Tibial nerve (tissue), 4 donors: ENCODE measurements at regions not wholly inside any gene's neighbourhood (a gene's known extent, or its start where the extent isn't known, plus 50 kb on each side); places are given as distances from the start of the nearest gene placed in this dataset.

Experiments used
- DNase-seq, 2 donors: peaks; one replicate each; pipeline ENCODE4 v3.0.0-alpha.2; 2019; ENCODE audit warnings: low spot score in 2 of 2
- H3K27ac ChIP-seq, 4 donors: fragments of 200-600 bp; sonication (generic) in 3 of 4; one replicate each; pipeline ENCODE4 v1.5.1; 2017 to 2019; ENCODE audit warnings: mild to moderate bottlenecking in 1 of 4
- H3K27me3 ChIP-seq, 2 donors: fragments of 200-600 bp; sonication (generic) in 1 of 2; one replicate each; pipeline versions ENCODE4 v1.5.1 to v1.6.0; 2017 to 2019
- H3K36me3 ChIP-seq, 3 donors: fragments of 200-600 bp; sonication (generic); one replicate each; pipeline ENCODE4 v1.5.1; 2018 to 2019
- H3K4me1 ChIP-seq, 4 donors: fragments of 200-600 bp; sonication (generic) in 3 of 4; one replicate each; pipeline ENCODE4 v1.5.1; 2017 to 2019
- H3K4me3 ChIP-seq, 4 donors: fragments of 200-600 bp; sonication (generic) in 3 of 4; one replicate each; pipeline ENCODE4 v1.5.1; 2017 to 2019; ENCODE audit warnings: mild to moderate bottlenecking in 1 of 4, moderate library complexity in 1 of 4
- H3K9me3 ChIP-seq, 4 donors: fragments of 200-600 bp; sonication (generic) in 3 of 4; one replicate each; pipeline ENCODE4 v1.5.1; 2017 to 2019
- EP300 ChIP-seq, 2 donors: sonication (generic); formaldehyde crosslinking; IDR thresholded peaks; one replicate each; pipeline ENCODE4 v1.6.1; 2017; ENCODE audit warnings: antibody characterized with exemption in 2 of 2, mild to moderate bottlenecking in 1 of 2
- POLR2A ChIP-seq, 2 donors: fragments of 450-650 bp; IDR thresholded peaks; one replicate each; pipeline ENCODE4 v1.6.1; 2017; ENCODE audit warnings: antibody characterized with exemption in 2 of 2, mild to moderate bottlenecking in 2 of 2, moderate library complexity in 2 of 2
- WGBS, 2 donors: methylation state at CpG; one replicate each; pipeline ENCODE4 v1.1.5; 2018; 5-methylcytosine and 5-hydroxymethylcytosine counted together
- TF ChIP-seq, protein P1 (sequence below), 5 experiments: fragments of 200-600 bp in 3 of 5; fragments of 450-650 bp in 2 of 5; sonication (generic) in 3 of 5; IDR thresholded peaks; one replicate each; pipeline ENCODE4 v1.5.1; 2016 to 2019; ENCODE audit warnings: antibody characterized with exemption in 5 of 5, mild to moderate bottlenecking in 3 of 5, moderate library complexity in 2 of 5

DNA sequence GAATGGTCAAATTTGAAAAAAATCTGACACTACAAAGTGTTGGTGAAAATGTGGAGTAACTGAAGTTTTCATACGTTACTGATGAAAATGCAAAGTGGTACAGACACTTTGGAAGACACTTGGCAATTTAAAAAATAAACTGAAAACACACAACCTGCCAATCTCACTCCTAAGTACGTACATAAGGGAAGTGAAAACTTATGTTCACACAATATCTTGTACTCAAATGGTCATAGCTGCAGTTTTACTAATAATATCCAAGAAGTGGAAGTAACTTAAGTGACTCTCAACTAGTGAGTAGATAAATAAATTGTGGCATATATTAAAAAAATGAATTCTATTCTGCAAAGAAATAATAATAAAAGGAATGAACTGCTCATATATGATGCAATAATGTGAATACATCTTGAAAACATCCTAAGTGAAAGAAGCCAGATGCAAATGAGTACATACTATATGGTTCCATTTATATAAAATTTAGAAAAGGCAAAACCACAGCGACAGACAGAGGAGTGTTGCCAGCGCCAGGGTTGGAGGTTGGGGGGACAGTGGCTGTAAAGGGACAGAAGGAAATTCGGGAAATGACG is 198.2 kb downstream of the ERMARD start:
- H3K4me3 ChIP-seq: no peak overlapping the region
- H3K27ac ChIP-seq: no peak overlapping the region
- peaks cover 0 to under 1% (median 0%) of the 10 kb centered on the region in 4 donors for H3K9me3 ChIP-seq
- WGBS, 2 donors: 76 to 82% methylated on average over 6 of the region's 6 CpGs
- DNase-seq: no peak
- H3K27me3 ChIP-seq: no peaks in the 10 kb centered on the region
- H3K4me1 ChIP-seq: no peaks in the 10 kb centered on the region
- TF ChIP-seq, protein P1, sequence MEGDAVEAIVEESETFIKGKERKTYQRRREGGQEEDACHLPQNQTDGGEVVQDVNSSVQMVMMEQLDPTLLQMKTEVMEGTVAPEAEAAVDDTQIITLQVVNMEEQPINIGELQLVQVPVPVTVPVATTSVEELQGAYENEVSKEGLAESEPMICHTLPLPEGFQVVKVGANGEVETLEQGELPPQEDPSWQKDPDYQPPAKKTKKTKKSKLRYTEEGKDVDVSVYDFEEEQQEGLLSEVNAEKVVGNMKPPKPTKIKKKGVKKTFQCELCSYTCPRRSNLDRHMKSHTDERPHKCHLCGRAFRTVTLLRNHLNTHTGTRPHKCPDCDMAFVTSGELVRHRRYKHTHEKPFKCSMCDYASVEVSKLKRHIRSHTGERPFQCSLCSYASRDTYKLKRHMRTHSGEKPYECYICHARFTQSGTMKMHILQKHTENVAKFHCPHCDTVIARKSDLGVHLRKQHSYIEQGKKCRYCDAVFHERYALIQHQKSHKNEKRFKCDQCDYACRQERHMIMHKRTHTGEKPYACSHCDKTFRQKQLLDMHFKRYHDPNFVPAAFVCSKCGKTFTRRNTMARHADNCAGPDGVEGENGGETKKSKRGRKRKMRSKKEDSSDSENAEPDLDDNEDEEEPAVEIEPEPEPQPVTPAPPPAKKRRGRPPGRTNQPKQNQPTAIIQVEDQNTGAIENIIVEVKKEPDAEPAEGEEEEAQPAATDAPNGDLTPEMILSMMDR (IDR thresholded peaks at IDR 0.05): no peak
- TF ChIP-seq POLR2A (IDR thresholded peaks at IDR 0.05): no peak
- no peak for TF ChIP-seq EP300 (IDR thresholded peaks at IDR 0.05)
- no peaks in the 10 kb centered on the region for H3K36me3 ChIP-seq

DNA sequence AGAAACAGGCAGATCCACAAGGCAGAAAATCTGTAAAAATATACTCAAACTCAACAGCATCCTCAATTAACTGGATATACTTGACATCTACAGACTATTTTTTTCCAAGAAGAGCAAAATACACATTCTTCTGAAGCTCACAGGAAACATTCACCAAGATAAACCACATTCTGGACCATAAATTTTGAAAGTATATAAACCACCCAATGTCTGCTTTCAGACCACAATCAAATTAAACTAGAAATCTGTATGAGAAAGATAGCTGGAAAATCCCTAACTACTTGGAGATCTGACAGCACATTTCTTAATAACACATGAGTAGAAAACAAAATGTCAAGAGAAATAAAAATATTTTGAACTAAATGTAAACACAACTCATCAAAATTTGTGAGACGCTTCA is 195.5 kb downstream of the ERMARD start:
- Histone ChIP-seq H3K27me3 (no peaks in the 10 kb centered on the region), H3K27ac (no peak overlapping the region), H3K4me1 (no peaks in the 10 kb centered on the region), H3K4me3 (no peak overlapping the region), H3K36me3 (no peaks in the 10 kb centered on the region), H3K9me3 (peaks cover 0 to 12% (median 0%) of the 10 kb centered on the region in 4 donors)
- TF ChIP-seq, protein P1 (IDR thresholded peaks at IDR 0.05): no peak
- no peak for TF ChIP-seq EP300 (IDR thresholded peaks at IDR 0.05)
- WGBS, 2 donors: 72 to 74% methylated on average over 1 of the region's 1 CpG
- no peak for DNase-seq

DNA sequence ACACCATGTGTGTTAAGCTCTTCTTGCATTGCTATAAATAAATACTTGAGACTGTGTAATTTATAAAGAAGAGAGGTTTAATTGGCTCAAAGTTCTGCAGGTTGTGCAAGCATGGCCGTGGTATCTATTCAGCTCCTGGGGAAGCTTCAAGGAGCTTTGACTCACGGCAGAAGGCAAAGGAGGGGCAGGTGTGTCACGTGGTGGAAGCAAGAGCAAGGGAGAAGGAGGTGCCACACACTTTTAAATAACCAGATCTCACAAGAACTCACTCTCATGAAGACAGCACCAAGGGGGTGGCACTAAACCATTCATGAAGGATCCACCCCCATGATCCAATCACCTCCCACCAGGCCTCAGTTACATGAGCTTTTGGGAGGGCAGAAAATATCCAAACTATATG is 193.7 kb downstream of the ERMARD start:
- no peak for DNase-seq
- H3K4me1 ChIP-seq: no peaks in the 10 kb centered on the region
- WGBS, 2 donors: 47 to 71% methylated on average over 3 of the region's 3 CpGs
- H3K4me3 ChIP-seq: no peak overlapping the region
- peaks cover 0 to 12% (median 0%) of the 10 kb centered on the region in 4 donors for H3K9me3 ChIP-seq
- peaks cover 0 to 4% of the 10 kb centered on the region in 2 donors for H3K27me3 ChIP-seq
- no peak overlapping the region for H3K27ac ChIP-seq
- TF ChIP-seq POLR2A (IDR thresholded peaks at IDR 0.05) (no peak), EP300 (IDR thresholded peaks at IDR 0.05) (no peak)
- TF ChIP-seq, protein P1 (IDR thresholded peaks at IDR 0.05): no peak
- H3K36me3 ChIP-seq: no peaks in the 10 kb centered on the region

DNA sequence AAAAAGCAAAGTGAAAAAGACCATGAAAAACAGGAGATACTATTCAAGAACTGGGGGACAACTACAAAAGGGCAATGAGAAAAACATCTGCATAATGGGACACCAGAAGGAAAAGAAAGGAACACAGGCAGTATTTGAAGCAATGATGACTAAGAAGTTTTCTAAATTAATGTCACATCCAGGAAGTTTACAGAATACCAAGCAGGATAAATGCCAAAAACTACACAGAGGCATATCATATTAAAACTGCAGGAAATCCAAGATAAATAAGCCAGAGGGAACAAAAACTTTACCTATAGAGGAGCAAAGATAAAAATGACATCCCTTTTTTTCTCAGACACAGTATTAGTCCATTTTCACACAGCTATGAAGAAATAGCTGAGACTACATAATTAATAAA is 193.0 kb downstream of the ERMARD start:
- no peak for DNase-seq
- Histone ChIP-seq H3K4me1 (no peaks in the 10 kb centered on the region), H3K27me3 (peaks cover 0 to 4% of the 10 kb centered on the region in 2 donors), H3K4me3 (no peak overlapping the region), H3K36me3 (no peaks in the 10 kb centered on the region), H3K9me3 (peaks cover 0 to 12% (median 0%) of the 10 kb centered on the region in 4 donors), H3K27ac (no peak overlapping the region)
- TF ChIP-seq, protein P1 (IDR thresholded peaks at IDR 0.05): no peak
- no peak for TF ChIP-seq EP300 (IDR thresholded peaks at IDR 0.05)
- TF ChIP-seq POLR2A (IDR thresholded peaks at IDR 0.05): no peak

DNA sequence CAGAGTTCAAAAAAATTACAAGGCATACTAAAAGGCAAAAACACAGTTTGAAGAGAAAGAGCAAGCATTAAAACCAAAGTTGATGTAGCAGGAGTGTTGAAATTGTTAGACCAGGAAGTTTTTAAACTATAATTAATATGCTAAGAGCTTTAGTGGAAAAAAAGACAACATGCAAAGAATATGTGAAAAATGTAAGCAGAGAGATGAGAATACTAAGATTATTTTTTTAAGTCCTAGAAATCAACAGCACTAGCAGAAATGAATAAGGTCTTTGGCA is 192.6 kb downstream of the ERMARD start:
- Histone ChIP-seq H3K36me3 (no peaks in the 10 kb centered on the region), H3K27ac (no peak overlapping the region), H3K27me3 (peaks cover 0 to 4% of the 10 kb centered on the region in 2 donors), H3K4me3 (no peak overlapping the region), H3K9me3 (peaks cover 0 to 12% (median 0%) of the 10 kb centered on the region in 4 donors), H3K4me1 (no peaks in the 10 kb centered on the region)
- TF ChIP-seq EP300 (IDR thresholded peaks at IDR 0.05) (no peak), POLR2A (IDR thresholded peaks at IDR 0.05) (no peak)
- TF ChIP-seq, protein P1 (IDR thresholded peaks at IDR 0.05): no peak
- no peak for DNase-seq
